Astrocyte of the spinal cord (primary cell): ENCODE measurements at regions not wholly inside any gene's neighbourhood (a gene's known extent, or its start where the extent isn't known, plus 50 kb on each side); places are given as distances from the start of the nearest gene placed in this dataset.

Experiments
- DNase-seq: peaks from one replicate; pipeline ENCODE4 v3.0.0; 2011; ENCODE audit warnings: low read depth, low spot score
- H3K4me3 ChIP-seq: 2 replicates; pipeline ENCODE4 v1.5.1; 2011; ENCODE audit warnings: low read depth, mild to moderate bottlenecking, low read length, moderate library complexity
- CTCF ChIP-seq: IDR thresholded peaks from 2 replicates; pipeline ENCODE4 v1.5.1; 2012; ENCODE audit warnings: low read depth, mild to moderate bottlenecking, low read length, inconsistent platforms
- in situ Hi-C: cut with HindIII; loops from 2 replicates; pipeline ENCODE4 v1.10.0; 2017; ENCODE audit warnings: low sequenced_read_pairs

- in situ Hi-C loops: no loop called here
- DNase-seq: no peak
- no peak for TF ChIP-seq CTCF
- no peak overlapping the region for H3K4me3 ChIP-seq
Observed at GRCh38 chr10:3580565-3580964, 204.4 kb downstream of the KLF6 start.

- DNase-seq: no peak
- no peak for TF ChIP-seq CTCF
- H3K4me3 ChIP-seq: no peak overlapping the region
- in situ Hi-C loops: no loop called here
Observed at GRCh38 chr10:3579845-3580244, 205.2 kb downstream of the KLF6 start.

- DNase-seq: no peak
- H3K4me3 ChIP-seq: no peak overlapping the region
- no peak for TF ChIP-seq CTCF
- in situ Hi-C loops: no loop called here
Observed at GRCh38 chr10:3578682-3579081, 206.3 kb downstream of the KLF6 start.

- in situ Hi-C loops: no loop called here
- no peak for DNase-seq
- no peak overlapping the region for H3K4me3 ChIP-seq
- TF ChIP-seq CTCF: no peak
Observed at GRCh38 chr10:3578159-3578558, 206.8 kb downstream of the KLF6 start.

GRCh38 chr10:3574451-3574850 is 210.6 kb downstream of the KLF6 start:
- no peak for TF ChIP-seq CTCF
- H3K4me3 ChIP-seq: no peak overlapping the region
- DNase-seq: no peak
- in situ Hi-C loops: no loop called here

GRCh38 chr10:3573498-3573897 is 211.5 kb downstream of the KLF6 start:
- in situ Hi-C loops: no loop called here

More at GRCh38 chr10:3573498-3573897, 211.5 kb downstream of the KLF6 start:
- no peak for DNase-seq
- no peak for TF ChIP-seq CTCF
- H3K4me3 ChIP-seq: no peak overlapping the region
